ENCODE measurements at regions not wholly inside any gene's neighbourhood (a gene's known extent, or its start where the extent isn't known, plus 50 kb on each side); places are given as distances from the start of the nearest gene placed in this dataset.

DNA sequence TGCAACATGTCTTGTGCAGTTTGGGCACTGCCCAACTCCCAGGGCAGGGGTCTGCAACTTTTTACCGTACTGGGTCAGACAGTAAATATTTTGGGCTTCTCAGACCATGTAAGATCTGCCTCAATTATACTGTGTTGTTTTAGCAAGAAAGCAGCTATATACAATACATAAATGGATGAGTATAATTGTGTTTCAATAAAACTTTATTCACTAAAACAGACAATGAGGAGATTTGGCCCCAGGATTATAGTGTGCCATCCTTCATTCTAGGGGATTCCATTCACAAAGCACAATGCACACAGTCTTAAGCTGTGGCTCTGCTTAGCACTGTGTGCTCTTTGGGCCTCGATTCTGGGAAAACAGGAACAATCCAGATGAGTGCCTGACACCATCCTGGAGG, 354.4 kb upstream of the PROK2 start:
- no peak overlapping the region for H3K4me3 ChIP-seq (ENCODE audit: low read depth, low read length)
- DNase-seq (ENCODE audit: low read depth) = no peak
- TF ChIP-seq, protein P1, sequence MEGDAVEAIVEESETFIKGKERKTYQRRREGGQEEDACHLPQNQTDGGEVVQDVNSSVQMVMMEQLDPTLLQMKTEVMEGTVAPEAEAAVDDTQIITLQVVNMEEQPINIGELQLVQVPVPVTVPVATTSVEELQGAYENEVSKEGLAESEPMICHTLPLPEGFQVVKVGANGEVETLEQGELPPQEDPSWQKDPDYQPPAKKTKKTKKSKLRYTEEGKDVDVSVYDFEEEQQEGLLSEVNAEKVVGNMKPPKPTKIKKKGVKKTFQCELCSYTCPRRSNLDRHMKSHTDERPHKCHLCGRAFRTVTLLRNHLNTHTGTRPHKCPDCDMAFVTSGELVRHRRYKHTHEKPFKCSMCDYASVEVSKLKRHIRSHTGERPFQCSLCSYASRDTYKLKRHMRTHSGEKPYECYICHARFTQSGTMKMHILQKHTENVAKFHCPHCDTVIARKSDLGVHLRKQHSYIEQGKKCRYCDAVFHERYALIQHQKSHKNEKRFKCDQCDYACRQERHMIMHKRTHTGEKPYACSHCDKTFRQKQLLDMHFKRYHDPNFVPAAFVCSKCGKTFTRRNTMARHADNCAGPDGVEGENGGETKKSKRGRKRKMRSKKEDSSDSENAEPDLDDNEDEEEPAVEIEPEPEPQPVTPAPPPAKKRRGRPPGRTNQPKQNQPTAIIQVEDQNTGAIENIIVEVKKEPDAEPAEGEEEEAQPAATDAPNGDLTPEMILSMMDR (conservative IDR thresholded peaks at IDR 0.05; ENCODE audit: low read depth, low read length) = no peak

DNA sequence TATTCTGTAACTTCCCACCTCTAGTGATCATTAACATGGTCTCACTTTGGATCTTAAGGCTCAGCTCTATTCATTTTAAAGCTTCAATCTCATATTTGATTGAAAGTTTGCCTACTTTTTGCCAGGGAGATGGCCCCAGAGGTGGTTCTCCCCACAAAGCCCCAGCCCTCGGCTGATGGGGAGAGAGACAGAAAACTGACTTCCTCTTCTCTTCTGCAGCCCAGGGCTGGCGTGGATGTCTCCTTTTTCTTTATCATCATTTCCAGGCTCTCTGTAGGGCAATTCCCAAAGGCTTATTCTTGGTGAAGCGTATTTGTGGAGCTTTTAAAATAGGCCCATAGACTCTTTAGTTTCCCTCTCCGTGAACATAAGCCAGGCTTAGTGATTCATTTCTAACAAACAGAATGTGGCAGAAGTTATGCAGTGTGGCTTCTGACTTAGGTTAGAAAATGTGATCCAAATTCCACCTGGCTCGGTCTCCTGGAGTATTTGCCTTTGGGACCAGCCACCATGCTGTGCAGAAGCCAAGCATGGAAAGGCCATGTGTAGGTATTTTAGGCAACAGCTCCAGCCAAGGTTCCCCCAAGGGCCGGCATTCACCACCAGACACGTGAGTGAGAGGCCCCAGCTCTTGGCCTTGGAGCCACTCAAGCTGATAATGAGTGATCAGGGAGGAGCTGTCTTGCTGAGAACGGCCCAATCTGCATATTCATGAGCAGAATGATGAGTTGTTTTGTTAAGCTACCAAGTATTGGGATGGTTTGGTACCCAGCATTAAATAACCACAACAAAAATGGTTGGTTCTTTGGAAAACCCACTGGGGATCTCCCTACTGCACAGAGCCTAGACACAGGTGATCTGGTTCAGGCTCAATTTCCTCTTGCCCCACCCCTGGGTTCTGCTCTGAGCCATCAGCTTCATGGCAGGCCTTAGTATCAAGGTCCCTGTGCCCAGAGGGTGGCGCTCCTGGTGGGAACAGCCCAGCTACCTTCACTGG, 353.2 kb upstream of the PROK2 start:
- TF ChIP-seq, protein P1 (conservative IDR thresholded peaks at IDR 0.05; ENCODE audit: low read depth, low read length) = no peak
- H3K4me3 ChIP-seq (ENCODE audit: low read depth, low read length) = no peak overlapping the region
- DNase-seq (ENCODE audit: low read depth) = no peak

DNA sequence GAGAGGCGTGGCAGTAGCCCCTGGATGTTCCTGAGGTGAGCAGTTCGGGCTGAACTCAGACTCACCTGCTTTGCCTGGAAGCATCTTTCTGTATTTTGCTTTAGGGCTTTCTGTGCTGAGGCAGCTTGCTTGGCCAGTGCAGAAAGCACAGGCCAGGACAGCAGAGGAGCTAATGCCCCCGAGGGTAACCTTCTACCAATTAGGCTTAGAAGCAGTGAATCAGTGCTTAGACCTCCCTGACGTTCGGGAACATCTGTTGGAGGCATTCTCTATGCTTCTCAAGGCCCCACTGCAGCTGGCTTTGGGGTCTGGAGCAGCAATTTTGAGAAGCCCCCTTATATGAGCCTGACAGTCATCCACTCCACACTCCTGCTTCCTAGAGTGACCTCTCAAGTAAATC, 350.7 kb upstream of the PROK2 start:
- TF ChIP-seq, protein P1 (conservative IDR thresholded peaks at IDR 0.05; ENCODE audit: low read depth, low read length) = no peak
- H3K4me3 ChIP-seq (ENCODE audit: low read depth, low read length) = no peak overlapping the region
- no peak for DNase-seq (ENCODE audit: low read depth)

DNA sequence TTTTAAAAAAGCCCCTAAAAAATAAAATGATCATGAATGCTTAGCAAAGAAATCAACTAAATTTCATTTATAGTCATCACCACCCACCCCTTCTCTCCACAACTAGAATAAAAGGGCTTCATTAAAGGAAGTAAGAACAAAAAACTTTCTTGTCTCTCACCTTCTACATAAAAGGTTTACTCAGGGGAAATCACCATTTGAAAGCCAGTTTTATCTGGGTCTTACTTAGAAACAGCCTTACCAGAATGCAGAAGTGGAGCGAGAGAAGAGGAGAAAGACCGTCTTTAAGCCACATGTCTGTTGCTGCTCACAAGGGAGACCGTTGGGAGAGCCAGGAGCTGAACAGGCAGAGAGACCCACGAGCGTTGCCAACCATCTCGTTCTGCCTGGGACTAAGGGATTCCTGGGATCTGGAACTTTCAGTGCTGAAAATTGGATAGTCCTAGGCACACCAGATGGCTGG, 350.1 kb upstream of the PROK2 start:
- TF ChIP-seq, protein P1 (conservative IDR thresholded peaks at IDR 0.05; ENCODE audit: low read depth, low read length) = no peak
- no peak for DNase-seq (ENCODE audit: low read depth)
- no peak overlapping the region for H3K4me3 ChIP-seq (ENCODE audit: low read depth, low read length)

DNA sequence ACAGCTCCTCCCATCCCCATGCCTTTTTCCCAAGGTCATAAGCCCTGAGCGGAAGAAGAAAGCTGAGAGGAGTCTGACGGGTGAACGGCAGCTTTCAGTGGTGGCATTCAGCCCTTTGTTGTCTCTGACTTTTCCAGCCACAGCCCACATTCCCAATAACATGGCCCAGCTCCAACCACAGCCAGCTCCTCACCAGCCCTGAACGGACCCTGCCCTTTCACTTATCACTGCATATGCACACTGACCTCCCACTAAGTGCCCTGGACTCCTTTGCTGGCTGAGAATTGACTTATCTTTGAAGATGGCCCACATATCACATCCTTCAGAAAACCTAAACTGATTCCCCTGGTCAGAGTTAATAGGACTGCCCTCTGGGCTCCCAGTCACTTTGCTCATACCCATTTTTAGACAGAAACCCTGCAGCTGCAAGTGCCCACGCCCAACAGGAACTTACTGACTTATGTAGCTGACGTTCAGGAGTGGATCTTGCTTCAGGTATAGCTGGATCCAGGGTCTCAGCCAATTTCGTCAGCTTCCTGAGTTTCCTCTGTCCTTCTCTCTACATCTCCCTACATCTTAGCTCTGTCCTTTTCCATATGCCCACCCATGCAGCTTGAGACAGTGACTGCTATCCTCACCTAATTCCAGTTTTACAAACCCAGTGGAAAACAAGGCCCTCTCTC, 348.5 kb upstream of the PROK2 start:
- DNase-seq (ENCODE audit: low read depth) = no peak
- H3K4me3 ChIP-seq (ENCODE audit: low read depth, low read length) = no peak overlapping the region
- TF ChIP-seq, protein P1 (conservative IDR thresholded peaks at IDR 0.05; ENCODE audit: low read depth, low read length) = no peak

DNA sequence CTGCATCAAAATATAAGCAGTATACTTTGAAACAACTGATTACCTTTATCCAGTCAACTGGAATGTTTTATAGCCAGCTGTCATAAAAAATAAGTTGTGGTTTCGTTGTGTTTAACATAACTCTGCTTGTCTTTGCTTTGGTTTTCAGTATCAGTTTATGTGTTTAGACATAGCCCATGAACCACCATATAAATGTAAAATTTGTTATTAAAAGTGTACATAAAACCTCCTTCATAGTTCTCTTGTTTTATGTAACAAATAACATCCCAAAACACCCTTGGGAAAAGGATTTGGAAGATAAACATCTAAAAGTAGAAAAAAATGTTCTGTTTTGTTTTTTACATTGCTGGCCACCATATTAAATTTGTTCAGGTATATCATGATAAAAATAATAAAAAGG, 347.0 kb upstream of the PROK2 start:
- DNase-seq (ENCODE audit: low read depth) = no peak
- no peak overlapping the region for H3K4me3 ChIP-seq (ENCODE audit: low read depth, low read length)
- TF ChIP-seq, protein P1 (conservative IDR thresholded peaks at IDR 0.05; ENCODE audit: low read depth, low read length) = no peak

Data from choroid plexus epithelial cell (primary cell).